Activated T-cell treated with anti-CD3 and anti-CD28 coated beads, Interleukin-2, amount 50 U/mL, for 48 hours (primary cell): ENCODE measurements at regions not wholly inside any gene's neighbourhood (a gene's known extent, or its start where the extent isn't known, plus 50 kb on each side); places are given as distances from the start of the nearest gene placed in this dataset.
"Not testable (repeated sequence)": the region's sequence is repeated elsewhere in the genome, so short reads cannot be mapped to it uniquely, and the experiment has no call there.

Experiments used
- DNase-seq, 2 experiments: peaks; one replicate each; pipeline ENCODE4 v3.0.0-alpha.2; 2020

DNA sequence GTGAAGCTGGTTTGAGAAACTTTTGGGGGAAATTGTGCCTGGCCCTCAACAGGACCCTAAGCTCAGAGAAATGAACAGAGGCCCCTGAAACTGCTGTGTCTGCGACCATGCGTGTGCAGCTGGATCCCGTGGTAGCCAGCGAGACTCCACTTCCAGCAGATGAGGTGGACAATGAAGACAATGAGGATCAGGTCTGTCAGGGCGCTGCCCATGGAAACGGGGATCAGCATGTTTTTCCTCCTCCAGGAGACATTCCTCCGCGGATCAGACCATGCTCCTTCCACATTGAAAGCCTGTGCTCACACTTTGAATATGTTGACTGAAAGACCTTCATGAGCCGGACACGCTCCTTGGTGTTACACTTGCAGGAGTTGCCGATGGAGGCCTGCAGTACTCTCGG lies 1439.8 kb upstream of the ALCAM start:
- no peak for DNase-seq

DNA sequence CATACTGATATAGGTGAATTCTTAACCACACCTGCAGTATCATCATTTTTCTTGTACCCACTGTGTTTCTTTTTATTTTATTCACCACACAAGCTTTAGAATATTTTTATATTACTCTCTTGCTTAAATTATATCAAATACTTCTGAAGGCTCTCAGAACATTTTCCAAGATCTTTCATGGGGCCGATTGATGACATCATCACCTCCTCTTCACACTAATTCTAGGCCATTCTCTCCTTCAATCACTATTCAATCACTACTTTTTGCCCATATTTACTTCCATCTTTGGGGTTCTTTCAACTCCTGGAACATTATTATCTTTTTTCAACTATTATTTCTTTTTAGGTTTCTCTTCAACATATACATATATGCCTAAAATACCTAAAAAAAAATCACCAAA lies 1438.8 kb upstream of the ALCAM start:
- DNase-seq = no peak

DNA sequence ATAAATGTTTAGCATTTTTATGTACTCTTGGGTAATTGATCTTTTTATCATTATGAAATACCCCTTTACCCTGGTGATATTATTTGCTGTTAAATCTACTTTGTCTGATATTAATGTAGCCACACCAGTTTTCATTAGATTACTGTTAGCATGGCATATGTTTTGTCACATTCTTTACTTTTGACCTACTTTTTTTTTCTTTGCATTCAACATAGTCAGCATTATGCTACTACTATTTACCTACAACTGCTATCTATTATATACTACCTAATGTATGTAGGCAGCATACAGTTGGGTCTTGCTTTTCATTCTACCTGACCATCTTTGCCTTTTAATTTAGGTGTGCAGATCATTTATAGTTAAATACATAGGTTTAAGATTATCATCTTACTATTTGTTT lies 1429.6 kb upstream of the ALCAM start:
- no peak for DNase-seq

DNA sequence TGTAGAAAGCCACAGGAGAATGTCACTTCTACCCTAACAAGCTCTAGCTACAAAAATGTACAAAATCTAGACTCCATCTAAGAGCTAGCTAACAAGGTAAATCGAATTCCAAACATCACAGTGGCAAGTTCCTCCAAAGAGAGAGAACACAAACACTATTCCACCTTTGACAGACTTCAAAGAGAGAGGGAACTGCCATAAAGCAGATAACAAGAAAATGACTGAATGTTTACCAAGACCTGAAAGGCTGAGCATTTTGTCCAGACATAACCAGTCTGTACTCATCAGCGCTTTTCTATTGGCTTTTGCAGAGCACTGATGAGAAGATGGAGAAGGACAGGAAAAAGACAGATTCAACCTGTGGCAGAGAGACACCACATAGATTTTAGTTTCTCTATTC lies 1419.6 kb upstream of the ALCAM start:
- DNase-seq = no peak

DNA sequence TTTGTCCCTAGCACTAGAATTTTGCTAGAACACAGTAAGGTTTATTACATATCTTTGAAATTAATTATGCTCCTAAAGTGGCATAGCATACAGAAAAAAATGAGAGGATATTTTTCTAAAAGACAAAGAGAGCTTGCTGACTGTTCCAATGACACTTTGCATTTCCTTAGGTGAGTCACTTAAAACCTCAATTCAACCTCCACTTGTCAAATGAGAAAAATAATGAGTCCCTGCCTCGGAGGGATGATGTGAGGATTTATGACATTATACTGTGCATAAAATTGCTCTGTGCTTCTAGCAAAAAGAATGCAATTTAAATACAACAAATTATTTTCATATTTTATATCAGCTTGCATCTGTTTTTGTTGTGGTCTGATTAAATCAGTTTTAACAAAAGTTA lies 1417.0 kb upstream of the ALCAM start:
- DNase-seq = no peak

DNA sequence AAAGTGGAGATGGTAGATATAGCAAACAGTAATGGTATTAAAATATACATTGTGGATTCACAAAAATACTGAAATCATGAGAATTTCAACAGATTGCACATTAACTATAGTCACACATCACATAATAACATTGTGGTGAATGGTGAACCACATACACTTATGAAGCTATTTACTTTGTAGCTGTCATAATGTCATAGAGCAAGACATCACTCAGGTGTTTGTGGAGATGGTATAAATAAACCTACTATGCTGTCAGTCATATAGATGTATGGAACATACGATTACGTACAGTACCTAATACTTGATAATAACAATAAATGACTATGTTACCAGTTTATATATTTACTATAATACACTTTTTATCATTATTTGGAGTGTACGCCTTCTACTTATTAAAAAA lies 1416.0 kb upstream of the ALCAM start:
- DNase-seq = no peak

DNA sequence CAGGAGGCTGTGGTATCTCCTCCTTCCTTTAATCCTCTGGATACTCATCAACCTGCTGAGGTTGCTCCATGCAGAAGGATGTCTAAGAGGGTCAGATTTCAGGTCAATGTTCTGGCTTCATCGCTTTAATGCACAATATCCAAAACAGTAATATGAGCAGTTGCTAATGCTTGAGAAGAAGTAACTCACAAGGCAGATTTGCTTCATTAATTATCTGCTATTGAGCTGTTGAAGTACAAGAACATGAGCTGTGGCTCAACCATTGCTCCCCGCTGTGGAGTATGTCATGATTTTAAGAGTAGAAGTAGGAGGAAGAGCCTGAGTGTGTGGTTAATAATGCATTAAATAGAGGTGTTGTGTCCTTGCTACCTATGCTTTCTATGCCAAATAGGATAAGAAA lies 1412.9 kb upstream of the ALCAM start:
- DNase-seq = no peak

DNA sequence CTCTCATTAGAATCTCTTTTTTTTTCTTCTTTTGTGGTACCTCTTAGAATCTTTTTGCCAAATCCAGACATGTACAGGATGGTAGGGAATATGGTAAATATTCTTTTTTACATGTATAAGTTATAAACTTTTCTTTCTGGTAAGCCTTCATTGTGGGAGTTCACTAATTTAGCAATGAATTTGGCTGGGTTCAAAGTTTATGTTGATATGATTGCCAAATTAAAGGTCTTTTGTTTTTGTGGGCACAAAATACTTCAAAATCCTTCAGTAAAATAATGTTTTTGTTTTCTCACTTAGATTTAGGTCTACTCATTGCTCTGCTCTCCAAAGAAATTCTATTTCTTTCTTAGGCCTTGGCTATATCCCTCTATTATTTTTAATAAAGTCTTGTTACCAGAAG lies 1405.9 kb upstream of the ALCAM start:
- no peak for DNase-seq

DNA sequence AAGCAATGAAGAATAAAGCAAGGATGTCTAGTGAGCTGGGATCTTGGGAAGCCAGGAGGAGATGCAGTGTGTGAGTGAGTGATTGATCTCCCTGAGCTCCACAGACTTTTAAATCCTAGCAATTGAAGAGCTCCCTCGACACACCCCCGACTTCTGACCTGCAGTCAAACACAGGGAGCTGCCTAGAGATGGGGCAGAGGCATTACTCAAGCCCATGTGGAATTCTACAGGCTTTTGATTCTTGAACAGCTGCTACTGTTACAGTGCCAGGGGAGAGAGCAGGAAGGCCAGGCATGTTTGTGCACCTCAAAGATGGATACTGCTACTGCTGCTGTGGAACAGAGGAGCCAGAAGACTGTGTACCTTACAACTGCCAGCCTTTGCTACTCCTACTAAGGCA lies 1403.1 kb upstream of the ALCAM start:
- no peak for DNase-seq

DNA sequence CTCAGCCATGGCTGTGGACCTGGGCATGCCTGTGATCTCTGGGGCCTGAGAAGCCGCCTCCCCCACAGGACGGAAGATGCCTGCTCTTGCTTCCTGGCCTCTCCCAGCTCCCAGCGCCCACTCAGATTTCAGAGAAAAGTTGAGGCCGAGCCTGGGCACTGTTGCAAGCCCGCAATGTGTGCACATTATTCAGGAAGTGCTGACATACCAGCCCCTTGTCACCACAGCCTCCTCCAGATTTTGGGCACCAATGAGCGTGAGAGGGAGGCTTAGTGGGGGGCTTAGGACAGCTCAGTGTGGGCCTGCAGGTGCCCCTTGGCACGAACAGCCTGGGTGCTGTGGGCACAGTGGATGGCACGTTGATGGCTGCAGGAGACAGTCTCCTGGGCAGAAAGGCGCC lies 1400.9 kb upstream of the ALCAM start:
- no peak for DNase-seq

DNA sequence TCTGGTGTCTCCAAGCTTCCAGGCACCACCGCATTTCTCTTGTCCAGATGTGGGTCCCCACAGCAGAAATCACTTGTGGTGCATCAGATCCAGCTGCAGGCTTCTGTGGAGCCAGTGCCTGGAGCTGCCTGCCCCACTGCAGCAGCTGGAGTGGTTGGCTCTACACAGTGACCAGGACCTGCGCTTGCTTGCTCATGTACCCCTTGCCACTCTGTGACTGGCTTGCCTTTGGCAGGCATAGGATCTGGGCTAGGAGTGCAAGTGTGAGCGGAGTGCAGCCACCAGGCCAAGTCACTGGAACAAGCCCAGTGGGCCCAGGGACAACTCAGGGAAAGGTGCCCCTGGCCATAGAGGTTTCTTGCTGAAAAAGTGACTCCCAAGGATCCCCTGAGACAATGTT lies 1400.0 kb upstream of the ALCAM start:
- DNase-seq = no peak

DNA sequence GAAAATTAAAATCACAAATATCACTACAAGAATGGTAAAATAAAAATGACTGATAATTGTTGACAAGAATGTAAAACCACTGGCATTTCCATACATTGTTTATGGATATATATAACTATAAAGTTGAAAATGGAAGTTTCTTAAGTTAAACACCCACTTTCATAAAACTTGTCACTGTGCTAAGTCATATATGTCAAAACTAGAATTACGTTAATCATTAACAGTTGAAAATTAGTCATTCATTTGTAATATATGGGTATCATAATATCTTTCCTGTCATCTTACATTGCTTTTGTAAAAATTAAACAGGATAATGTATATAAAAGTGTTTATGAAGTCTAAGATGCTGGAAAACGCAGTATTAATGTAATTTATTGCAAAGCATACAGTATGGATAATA lies 1398.6 kb upstream of the ALCAM start:
- DNase-seq = no peak

DNA sequence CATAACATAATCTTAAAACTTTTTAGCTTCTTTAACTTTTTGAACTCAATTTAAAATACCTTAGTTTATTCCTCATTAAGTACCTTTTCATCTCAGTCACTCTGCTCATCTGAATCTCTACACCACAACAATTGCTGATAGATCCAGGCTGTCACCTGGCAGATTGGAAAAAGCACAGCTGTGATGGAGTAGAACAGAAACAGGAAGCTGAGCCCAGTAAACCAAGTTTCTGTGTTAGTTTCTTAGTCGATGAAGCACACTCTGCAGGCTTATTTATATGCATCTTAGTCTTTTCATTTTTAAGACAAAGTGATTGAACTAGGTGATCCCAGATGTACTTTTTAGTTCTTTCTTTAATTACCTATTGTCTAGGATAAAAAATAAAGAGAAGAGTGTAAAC lies 1398.0 kb upstream of the ALCAM start:
- DNase-seq = no peak

DNA sequence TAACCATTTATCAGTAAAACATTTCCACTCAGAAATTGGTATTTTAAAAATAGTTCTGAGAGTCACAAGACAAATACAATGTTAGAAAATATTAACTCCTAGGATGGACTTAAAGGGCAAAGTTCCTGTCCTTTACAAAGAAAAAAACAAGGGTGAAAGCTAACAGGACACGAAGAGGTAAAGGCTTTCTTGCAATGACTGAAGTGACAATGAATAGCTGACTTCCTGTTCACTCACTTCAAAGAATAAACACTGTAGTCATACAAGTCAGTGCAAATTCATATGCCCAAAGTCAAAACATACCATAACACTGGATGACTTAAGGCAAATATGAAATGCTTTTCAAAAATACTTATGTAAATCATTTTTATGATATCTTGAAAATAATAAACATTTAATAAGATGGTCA lies 1389.8 kb upstream of the ALCAM start:
- DNase-seq = no peak

DNA sequence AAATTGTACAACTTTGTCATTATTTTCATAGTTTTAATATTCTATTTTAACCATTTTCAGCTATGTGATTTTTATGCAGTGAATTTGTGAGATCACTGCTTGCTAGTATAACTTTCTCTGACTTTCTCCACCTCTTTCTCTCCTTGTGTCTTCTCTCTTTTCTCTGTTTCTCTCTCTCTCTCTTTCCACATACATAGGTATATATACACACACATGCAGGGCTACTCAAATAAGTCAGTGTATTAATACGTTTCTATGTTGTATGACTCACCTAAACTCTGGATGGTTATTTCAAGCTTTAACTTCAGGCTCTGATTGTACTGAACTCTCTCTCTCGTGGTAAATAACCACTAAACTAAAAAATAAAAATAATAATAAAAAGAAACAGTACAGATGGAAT lies 1389.3 kb upstream of the ALCAM start:
- DNase-seq = no peak

DNA sequence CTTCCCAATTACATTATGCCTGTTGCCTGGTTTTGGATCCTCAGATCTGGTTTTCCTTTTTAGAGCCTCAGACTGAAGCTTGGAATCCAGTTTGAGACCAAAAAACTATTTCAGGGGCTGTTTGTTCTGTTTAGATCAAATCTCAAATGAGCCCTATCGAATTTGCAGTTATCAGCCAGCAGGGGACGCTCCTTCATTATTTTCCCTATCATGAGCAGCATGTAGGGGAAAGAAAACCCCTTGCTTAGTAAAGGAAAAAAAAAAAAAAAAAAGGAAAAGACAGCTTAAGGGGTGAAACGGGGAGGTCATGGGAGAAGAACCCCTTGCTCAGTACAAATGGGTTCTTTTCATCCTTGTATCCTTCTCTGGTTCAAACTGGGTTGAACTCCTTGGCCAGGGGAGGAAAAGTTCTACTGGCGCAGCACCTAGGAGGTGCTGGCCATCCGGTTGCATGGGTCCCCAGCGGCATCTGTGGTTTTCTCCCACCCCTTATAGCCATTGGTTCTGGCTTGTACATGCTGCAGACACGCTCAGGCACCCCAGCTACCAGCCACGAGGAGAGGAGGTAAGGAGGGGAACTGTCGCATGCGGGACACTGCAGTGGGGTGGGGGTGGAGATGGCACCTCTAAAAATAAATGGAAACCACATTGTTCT lies 1375.1 kb upstream of the ALCAM start:
- DNase-seq = no peak

DNA sequence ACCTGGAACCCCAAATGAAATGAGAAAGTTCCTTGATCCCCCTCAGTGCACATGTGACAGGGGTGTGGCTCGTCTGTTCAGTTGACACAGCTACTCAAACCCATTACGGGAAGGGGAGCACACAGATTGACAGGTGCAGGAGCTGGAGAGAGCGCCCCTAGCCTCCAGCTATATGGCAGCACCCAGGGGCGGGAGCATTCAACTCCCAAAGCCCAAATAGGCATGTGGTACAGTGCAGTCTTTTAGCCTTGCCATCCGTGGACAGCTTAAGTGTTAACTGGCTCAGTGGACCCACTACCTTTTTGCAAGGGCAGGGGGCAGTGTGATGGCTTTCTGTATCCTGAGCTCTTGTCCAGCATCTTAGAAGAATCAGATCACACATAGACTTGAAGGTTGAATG lies 1374.2 kb upstream of the ALCAM start:
- DNase-seq = no peak

DNA sequence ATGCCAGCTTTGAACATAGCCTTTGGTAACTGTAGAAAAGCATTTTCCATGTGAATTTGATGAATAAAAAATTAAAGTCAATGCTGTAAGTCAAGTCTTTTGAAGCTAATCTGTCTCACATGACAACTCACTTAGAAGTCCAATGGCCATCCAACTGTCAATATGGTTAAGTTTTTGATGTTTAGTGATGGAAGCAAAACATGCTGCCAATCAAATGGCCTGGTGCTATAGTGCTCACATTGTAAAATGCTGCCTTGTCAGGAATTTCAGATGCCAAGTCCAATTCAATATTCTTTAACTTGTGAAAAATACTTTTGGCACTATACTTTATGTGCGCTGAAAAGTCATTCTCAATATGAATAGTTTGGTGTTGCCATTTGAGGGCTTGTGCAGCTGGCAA lies 1361.8 kb upstream of the ALCAM start:
- DNase-seq = no peak

DNA sequence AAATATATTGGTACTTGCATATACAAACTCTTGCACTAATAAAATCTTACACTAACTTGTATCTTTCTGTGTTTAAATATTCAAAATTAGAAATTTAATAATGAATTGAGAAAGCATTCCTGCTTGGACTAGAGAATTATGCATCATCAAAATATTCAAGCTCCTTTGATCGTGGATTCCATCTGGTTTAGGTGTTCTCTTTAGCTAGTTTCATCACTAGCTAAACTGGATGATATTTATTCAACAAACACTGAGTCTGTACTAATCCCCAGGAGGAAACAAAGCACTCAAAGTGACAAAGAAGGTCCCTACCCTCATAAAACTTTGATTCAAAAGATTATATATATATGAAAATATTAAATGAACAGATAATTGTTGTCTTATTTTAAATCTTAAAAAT lies 1360.9 kb upstream of the ALCAM start:
- DNase-seq = no peak

DNA sequence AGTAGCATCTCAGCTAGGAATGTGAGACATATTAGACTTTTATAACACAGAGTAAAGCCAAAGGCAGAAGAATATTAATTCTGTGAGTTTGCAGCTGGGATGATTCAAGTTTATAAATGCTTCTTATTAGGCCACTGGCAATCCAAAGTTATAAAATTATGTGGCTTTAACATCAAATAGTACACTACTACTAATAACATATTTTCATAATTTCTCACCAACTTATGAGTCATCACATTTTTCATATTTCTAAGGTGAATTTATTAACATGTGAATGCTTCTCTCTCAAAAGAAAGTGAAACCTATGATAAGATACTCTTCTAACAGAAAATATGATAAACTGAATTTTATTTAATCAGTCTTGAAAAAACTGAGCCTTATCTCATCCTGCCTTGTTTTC lies 1348.2 kb upstream of the ALCAM start:
- DNase-seq = no peak

DNA sequence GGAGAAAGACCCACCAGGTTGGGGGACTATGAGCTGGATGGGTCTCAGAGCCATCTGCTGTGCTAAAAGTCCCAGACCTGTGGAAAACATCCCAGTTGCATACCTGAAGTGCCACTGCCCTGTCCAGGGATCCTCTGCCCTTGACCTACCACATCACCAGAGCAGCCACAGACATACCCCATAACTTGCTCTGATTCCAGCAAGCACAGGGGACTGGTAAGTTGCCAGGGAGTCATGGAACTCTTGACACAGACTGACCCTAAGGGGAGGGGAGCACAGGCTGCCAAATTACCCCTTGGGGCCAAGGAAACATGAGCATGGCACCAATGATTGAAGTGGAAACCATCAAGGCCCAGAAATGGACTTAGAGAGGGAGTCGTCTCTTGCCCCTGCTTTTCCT lies 1335.1 kb upstream of the ALCAM start:
- DNase-seq = no peak

DNA sequence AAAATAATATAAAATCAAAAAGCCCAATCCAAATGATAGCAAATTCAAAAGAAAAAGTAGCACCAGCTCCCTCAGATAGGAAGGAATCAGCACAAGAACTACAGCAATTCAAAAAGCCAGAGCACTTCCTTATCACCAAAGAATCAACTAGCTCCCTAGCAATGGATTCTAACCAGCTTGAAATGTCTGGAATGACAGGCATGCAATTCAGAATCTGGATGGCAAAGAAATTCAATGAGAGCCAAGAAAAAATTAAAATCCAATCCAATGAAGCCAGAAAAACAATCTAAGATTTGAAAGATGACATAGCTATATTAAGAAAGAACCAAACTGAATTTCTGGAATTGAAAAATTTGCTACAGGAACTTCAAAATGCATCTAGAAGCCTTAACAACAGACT lies 1334.4 kb upstream of the ALCAM start:
- no peak for DNase-seq

DNA sequence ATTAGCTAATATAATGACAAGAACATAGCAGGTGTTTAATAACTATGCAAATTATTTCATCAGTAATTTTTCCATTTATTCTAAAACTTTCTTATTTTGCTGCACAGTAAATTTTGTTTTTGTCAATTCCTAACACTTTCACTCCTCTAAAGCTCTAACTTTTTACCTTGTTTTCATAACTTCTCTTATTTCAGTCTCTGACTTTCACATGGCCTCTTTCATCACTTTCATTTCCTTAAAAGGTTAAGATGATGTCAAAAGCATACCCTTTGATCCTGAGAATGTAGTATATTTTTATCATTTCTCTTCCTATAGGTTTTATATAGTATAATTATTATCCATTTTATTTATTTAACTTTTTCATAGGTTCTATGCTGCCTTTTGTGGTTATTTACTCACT lies 1325.8 kb upstream of the ALCAM start:
- DNase-seq = no peak

DNA sequence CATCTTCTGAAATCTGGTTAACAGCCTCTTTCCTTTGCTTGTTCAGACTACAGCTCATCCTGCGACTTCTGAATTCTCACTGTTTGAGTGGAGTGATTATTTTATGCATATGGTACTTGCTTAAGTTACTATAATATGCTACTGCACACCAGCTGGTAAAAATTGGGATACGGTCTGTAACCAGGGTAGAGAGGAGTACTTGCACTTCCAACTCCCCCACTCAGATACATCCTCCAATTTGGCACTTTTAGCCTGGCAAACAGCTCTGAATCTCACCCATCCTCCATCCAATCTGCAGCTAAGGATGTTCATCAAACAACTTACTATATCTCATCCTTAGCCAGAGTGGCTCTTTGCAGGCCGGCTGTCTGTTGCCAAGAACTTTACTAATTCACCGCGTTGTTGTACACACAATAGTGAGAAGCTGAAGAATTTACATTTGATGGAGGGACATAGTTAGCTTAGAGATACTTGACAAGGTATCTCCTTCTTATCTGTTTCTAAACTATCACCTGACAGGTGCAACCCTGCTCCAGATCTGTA lies 1323.6 kb upstream of the ALCAM start:
- not testable (repeated sequence) for DNase-seq

DNA sequence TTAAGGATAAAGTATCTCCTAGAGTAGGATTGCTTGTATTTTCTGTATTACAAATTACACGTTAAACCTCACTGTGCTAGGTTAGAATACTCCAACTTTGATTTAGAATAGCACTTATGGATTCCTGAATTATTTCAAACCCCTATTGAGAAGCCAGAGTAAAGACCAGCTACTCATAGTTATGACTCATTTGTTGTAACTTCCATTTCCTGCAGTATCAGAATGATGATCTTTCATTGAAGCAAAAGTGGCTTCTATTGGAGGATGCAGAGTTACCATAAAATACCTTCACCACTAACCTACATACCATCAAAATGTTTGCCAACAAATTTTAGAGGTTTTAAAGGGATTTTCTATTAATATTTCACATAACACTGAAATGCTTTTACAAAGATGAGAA lies 1322.7 kb upstream of the ALCAM start:
- DNase-seq = no peak

DNA sequence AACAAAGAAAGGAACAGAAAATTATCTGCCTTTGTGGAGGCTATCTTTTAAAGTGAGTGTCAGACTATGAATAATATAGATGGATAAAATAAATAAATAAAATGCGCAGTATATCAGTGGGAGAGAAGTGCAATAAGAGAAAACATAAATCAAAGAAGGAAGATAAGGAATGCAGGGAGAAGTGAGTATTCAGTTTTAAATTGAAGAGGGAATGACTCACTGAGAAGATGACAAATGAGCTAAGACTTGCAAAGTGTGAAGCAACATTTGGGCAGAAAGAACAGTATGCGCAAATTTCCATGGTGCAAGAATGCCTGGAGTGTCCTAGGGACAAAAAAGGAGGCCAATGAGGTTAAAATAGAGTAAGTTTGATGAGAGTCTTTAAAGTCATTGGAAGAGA lies 1300.1 kb upstream of the ALCAM start:
- no peak for DNase-seq
